ENCODE measurements at regions not wholly inside any gene's neighbourhood (a gene's known extent, or its start where the extent isn't known, plus 50 kb on each side); places are given as distances from the start of the nearest gene placed in this dataset.
"Not testable (repeated sequence)": the region's sequence is repeated elsewhere in the genome, so short reads cannot be mapped to it uniquely, and the experiment has no call there.

DNA sequence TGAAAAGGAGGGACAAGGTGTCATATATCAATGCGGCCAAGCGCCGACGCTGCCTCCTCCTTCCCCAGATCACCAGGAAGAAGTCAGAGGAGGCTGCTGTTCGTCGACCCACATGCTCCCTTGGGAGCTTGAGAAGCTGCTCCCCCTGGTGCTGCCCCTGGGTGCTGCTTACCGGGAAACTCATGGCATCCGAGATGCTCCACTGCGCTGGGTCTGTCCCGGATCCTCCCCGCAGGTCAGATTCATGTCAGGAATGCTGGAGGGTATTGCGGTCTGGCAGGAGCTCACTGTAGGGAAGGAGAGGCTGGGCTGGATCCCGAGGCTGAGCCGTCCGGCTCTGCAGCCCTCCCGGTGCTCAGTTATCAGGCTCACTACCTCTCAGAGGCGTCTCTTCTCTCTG lies 123.7 kb upstream of the FAM20C start:
- H3K27me3 ChIP-seq (ENCODE audit: insufficient read depth, low read length), result no peaks in the 10 kb centered on the region
- Mint-ChIP-seq H3K27ac (ENCODE audit: unreplicated experiment) (no peak overlapping the region), H3K4me3 (ENCODE audit: unreplicated experiment) (no peak overlapping the region), H3K4me1 (ENCODE audit: low read depth, unreplicated experiment) (peaks cover 11% of the 10 kb centered on the region), H3K27me3 (ENCODE audit: low read depth, unreplicated experiment) (peaks cover 48% of the 10 kb centered on the region), H3K36me3 (ENCODE audit: low read depth, unreplicated experiment) (no peaks in the 10 kb centered on the region), H3K9me3 (ENCODE audit: unreplicated experiment) (no peaks in the 10 kb centered on the region)
- FAIRE-seq, result no peak
- H3K9me3 ChIP-seq (ENCODE audit: insufficient read depth, low read depth, low read length), result no peaks in the 10 kb centered on the region
- DNase-seq (ENCODE audit: low read depth), result peak; percentile 34
- no peaks in the 10 kb centered on the region for H4K20me1 ChIP-seq (ENCODE audit: insufficient read depth, low read length)
- no peak overlapping the region for H3K9ac ChIP-seq (ENCODE audit: low read length)
- H3K4me3 ChIP-seq (ENCODE audit: insufficient read depth, low read depth, low read length), result no peak overlapping the region
- no peak overlapping the region for H3K27ac ChIP-seq (ENCODE audit: low read depth, low read length)
- H3K4me2 ChIP-seq (ENCODE audit: low read length), result peak overlapping the region; percentile 1
- no peaks in the 10 kb centered on the region for H3K79me2 ChIP-seq (ENCODE audit: insufficient read depth, low read length)
- peaks cover 29% of the 10 kb centered on the region for H3K4me1 ChIP-seq (ENCODE audit: insufficient read depth, low read length)
- TF ChIP-seq CTCF (IDR thresholded peaks at IDR 0.05; ENCODE audit: insufficient read depth, low read depth, low read length), result peak; percentile 8
- TF ChIP-seq EZH2 (IDR thresholded peaks at IDR 0.05; ENCODE audit: insufficient read depth, low read length), result no peak
- no peak overlapping the region for H2AFZ ChIP-seq (ENCODE audit: low read depth, low read length)
- H3K36me3 ChIP-seq (ENCODE audit: insufficient read depth, low read length), result no peaks in the 10 kb centered on the region

GRCh38 chr7:69052-69451 lies 123.3 kb upstream of the FAM20C start:
- H3K27ac ChIP-seq (ENCODE audit: low read depth, low read length); H3K4me3 Mint-ChIP-seq (ENCODE audit: unreplicated experiment); H3K36me3 Mint-ChIP-seq (ENCODE audit: low read depth, unreplicated experiment); DNase-seq (ENCODE audit: low read depth); H4K20me1 ChIP-seq (ENCODE audit: insufficient read depth, low read length); H3K79me2 ChIP-seq (ENCODE audit: insufficient read depth, low read length); H3K27me3 ChIP-seq (ENCODE audit: insufficient read depth, low read length); H2AFZ ChIP-seq (ENCODE audit: low read depth, low read length); H3K4me3 ChIP-seq (ENCODE audit: insufficient read depth, low read depth, low read length); H3K27ac Mint-ChIP-seq (ENCODE audit: unreplicated experiment); H3K9me3 Mint-ChIP-seq (ENCODE audit: unreplicated experiment); H3K36me3 ChIP-seq (ENCODE audit: insufficient read depth, low read length); FAIRE-seq; H3K4me2 ChIP-seq (ENCODE audit: low read length); H3K9ac ChIP-seq (ENCODE audit: low read length); H3K9me3 ChIP-seq (ENCODE audit: insufficient read depth, low read depth, low read length): not testable (repeated sequence)
- H3K4me1 Mint-ChIP-seq (ENCODE audit: low read depth, unreplicated experiment), result peaks cover 11% of the 10 kb centered on the region
- peaks cover 29% of the 10 kb centered on the region for H3K4me1 ChIP-seq (ENCODE audit: insufficient read depth, low read length)
- H3K27me3 Mint-ChIP-seq (ENCODE audit: low read depth, unreplicated experiment), result peaks cover 44% of the 10 kb centered on the region

DNA sequence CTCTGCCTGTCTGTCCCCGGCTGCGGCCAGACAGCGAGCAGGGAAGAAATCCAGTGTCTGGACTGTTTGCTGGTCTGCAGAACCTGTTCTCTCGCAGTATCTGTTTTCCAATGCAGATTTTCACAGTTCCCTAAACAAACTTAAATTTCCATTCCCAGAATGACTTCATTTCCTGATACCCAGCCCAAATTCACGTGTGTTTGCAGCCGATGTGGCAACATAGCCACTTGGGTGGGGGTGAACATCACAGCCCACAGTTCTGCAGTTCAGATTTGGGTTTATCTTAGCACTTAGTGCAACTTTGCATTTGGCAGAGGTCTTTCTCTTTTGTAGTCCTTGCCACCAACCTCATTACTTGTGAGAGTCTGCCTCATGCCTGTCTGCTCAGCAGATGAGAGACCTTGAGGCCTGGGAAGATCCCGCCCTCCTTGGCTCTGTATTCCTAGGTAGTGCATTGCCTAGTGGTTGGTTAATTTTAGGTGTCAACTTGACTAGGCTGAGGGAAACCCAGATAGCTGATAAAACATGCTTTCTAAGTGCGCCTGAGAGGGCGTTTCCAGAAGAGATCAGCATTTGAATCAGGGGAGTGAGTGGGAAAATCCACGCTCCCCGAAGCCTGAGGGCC lies 122.8 kb upstream of the FAM20C start:
- DNase-seq (ENCODE audit: low read depth); H3K9me3 Mint-ChIP-seq (ENCODE audit: unreplicated experiment); H3K36me3 Mint-ChIP-seq (ENCODE audit: low read depth, unreplicated experiment); H3K27me3 ChIP-seq (ENCODE audit: insufficient read depth, low read length); H3K4me3 Mint-ChIP-seq (ENCODE audit: unreplicated experiment); H3K36me3 ChIP-seq (ENCODE audit: insufficient read depth, low read length); H3K27ac Mint-ChIP-seq (ENCODE audit: unreplicated experiment); H3K9ac ChIP-seq (ENCODE audit: low read length); H3K9me3 ChIP-seq (ENCODE audit: insufficient read depth, low read depth, low read length); H4K20me1 ChIP-seq (ENCODE audit: insufficient read depth, low read length); H3K4me2 ChIP-seq (ENCODE audit: low read length); FAIRE-seq; H3K79me2 ChIP-seq (ENCODE audit: insufficient read depth, low read length); H3K27ac ChIP-seq (ENCODE audit: low read depth, low read length); H2AFZ ChIP-seq (ENCODE audit: low read depth, low read length); H3K4me3 ChIP-seq (ENCODE audit: insufficient read depth, low read depth, low read length): not testable (repeated sequence)
- peaks cover 11% of the 10 kb centered on the region for H3K4me1 Mint-ChIP-seq (ENCODE audit: low read depth, unreplicated experiment)
- peaks cover 41% of the 10 kb centered on the region for H3K27me3 Mint-ChIP-seq (ENCODE audit: low read depth, unreplicated experiment)
- H3K4me1 ChIP-seq (ENCODE audit: insufficient read depth, low read length), result peaks cover 25% of the 10 kb centered on the region

GRCh38 chr7:70207-70606 lies 122.2 kb upstream of the FAM20C start:
- not testable (repeated sequence) for H3K36me3 Mint-ChIP-seq (ENCODE audit: low read depth, unreplicated experiment); H3K4me3 ChIP-seq (ENCODE audit: insufficient read depth, low read depth, low read length); H3K9me3 Mint-ChIP-seq (ENCODE audit: unreplicated experiment); H3K4me2 ChIP-seq (ENCODE audit: low read length); H3K9ac ChIP-seq (ENCODE audit: low read length); H3K9me3 ChIP-seq (ENCODE audit: insufficient read depth, low read depth, low read length); H3K79me2 ChIP-seq (ENCODE audit: insufficient read depth, low read length); H4K20me1 ChIP-seq (ENCODE audit: insufficient read depth, low read length); H3K27ac Mint-ChIP-seq (ENCODE audit: unreplicated experiment); H3K36me3 ChIP-seq (ENCODE audit: insufficient read depth, low read length); H3K27ac ChIP-seq (ENCODE audit: low read depth, low read length); H3K4me3 Mint-ChIP-seq (ENCODE audit: unreplicated experiment); H2AFZ ChIP-seq (ENCODE audit: low read depth, low read length); FAIRE-seq; DNase-seq (ENCODE audit: low read depth); H3K4me1 Mint-ChIP-seq (ENCODE audit: low read depth, unreplicated experiment); H3K27me3 ChIP-seq (ENCODE audit: insufficient read depth, low read length)
- peaks cover 19% of the 10 kb centered on the region for H3K4me1 ChIP-seq (ENCODE audit: insufficient read depth, low read length)
- H3K27me3 Mint-ChIP-seq (ENCODE audit: low read depth, unreplicated experiment), result peaks cover 42% of the 10 kb centered on the region

DNA sequence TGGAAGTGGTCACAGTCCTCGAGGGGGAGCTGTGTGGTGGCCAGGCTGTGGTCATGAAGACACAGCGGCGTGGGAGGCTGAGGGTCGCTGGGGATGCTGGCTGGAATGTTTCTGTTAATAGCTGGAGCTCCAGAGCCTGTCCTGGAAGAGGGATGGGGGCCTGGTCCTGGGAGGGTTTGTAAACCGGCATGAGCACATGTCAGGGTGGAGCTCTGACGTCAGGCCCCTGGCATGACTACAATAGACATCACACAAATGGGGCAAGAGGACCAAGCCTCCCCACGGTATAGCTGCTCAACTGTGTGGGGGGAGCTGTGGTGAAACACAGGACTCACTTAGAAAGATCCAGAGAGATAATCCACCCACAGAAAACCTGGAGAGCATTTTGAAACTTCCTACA lies 121.4 kb upstream of the FAM20C start:
- not testable (repeated sequence) for H3K4me3 ChIP-seq (ENCODE audit: insufficient read depth, low read depth, low read length)

More for the DNA sequence above, 121.4 kb upstream of the FAM20C start:
- not testable (repeated sequence) for H3K4me1 Mint-ChIP-seq (ENCODE audit: low read depth, unreplicated experiment); H3K9me3 Mint-ChIP-seq (ENCODE audit: unreplicated experiment); H4K20me1 ChIP-seq (ENCODE audit: insufficient read depth, low read length); H3K27ac ChIP-seq (ENCODE audit: low read depth, low read length); H2AFZ ChIP-seq (ENCODE audit: low read depth, low read length); H3K27me3 ChIP-seq (ENCODE audit: insufficient read depth, low read length); H3K9ac ChIP-seq (ENCODE audit: low read length); H3K4me2 ChIP-seq (ENCODE audit: low read length); H3K36me3 Mint-ChIP-seq (ENCODE audit: low read depth, unreplicated experiment); FAIRE-seq; H3K27ac Mint-ChIP-seq (ENCODE audit: unreplicated experiment); H3K4me3 Mint-ChIP-seq (ENCODE audit: unreplicated experiment); H3K79me2 ChIP-seq (ENCODE audit: insufficient read depth, low read length); H3K36me3 ChIP-seq (ENCODE audit: insufficient read depth, low read length); H3K9me3 ChIP-seq (ENCODE audit: insufficient read depth, low read depth, low read length)
- peak; percentile 61 for DNase-seq (ENCODE audit: low read depth)
- peaks cover 44% of the 10 kb centered on the region for H3K27me3 Mint-ChIP-seq (ENCODE audit: low read depth, unreplicated experiment)
- peaks cover 11% of the 10 kb centered on the region for H3K4me1 ChIP-seq (ENCODE audit: insufficient read depth, low read length)
